ENCODE measurements at regions not wholly inside any gene's neighbourhood (a gene's known extent, or its start where the extent isn't known, plus 50 kb on each side); places are given as distances from the start of the nearest gene placed in this dataset.

DNA sequence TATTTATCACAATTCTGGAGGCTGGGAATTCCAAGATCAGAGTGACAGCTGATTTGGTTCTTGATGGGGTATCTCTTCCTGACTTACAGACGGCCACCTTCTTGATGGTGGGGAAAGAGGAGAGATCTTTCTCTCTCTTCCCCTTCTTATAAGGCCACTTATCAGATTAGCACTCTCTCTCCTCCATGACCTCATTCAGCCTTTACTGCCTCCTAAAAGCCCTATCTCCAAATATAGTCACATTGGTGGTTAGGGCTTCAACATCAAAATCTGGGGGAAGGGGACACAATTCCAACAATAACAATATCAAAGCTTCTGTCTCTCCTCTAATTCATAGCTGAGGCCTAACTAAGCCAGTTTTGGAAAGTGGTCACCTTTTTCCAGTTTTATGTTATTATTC is 91.7 kb upstream of the MBNL1 start:
- DNase-seq = no peak
- Histone ChIP-seq H3K9me3 (no peaks in the 10 kb centered on the region), H3K27me3 (no peaks in the 10 kb centered on the region), H3K4me3 (no peak overlapping the region), H3K36me3 (no peaks in the 10 kb centered on the region), H3K4me1 (no peaks in the 10 kb centered on the region), H3K27ac (no peak overlapping the region), H3K9ac (ENCODE audit: low read depth in 2 of 2, low read length in 2 of 2) (no peak overlapping the region)
- TF ChIP-seq CTCF (IDR thresholded peaks at IDR 0.05) = no peak
- intact Hi-C loops (cut with DNase I) = no loop called here

DNA sequence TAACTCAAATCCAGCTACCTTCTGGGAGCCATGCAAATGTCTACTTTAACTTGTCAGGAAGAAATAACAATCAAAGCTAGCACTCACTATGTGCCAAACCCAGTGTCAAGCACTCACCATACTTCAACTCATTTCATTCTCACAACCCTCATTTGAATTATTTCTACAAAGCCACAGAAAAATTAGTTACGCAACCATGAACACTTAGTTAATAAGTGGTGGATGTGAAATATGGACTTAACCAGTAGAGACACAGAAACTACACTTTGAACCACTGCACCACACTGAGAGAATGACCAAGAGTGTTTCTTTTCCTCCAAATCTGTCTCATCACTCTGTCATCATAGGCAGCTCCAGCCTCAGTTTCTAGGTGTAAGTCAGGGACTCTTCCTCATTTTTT is 91.0 kb upstream of the MBNL1 start:
- Histone ChIP-seq H3K9me3 (no peaks in the 10 kb centered on the region), H3K27ac (no peak overlapping the region), H3K27me3 (no peaks in the 10 kb centered on the region), H3K9ac (ENCODE audit: low read depth in 2 of 2, low read length in 2 of 2) (no peak overlapping the region), H3K36me3 (no peaks in the 10 kb centered on the region), H3K4me3 (no peak overlapping the region), H3K4me1 (no peaks in the 10 kb centered on the region)
- intact Hi-C loops (cut with DNase I) = no loop called here
- TF ChIP-seq CTCF (IDR thresholded peaks at IDR 0.05) = no peak
- no peak for DNase-seq

GRCh38 chr3:152183473-152183872 is 85.3 kb upstream of the MBNL1 start:
- H3K9me3 ChIP-seq = no peaks in the 10 kb centered on the region
- H3K27me3 ChIP-seq = no peaks in the 10 kb centered on the region
- DNase-seq = no peak

GRCh38 chr3:152184971-152185686 is 83.6 kb upstream of the MBNL1 start:
- Histone ChIP-seq H3K27me3 (no peaks in the 10 kb centered on the region), H3K9me3 (no peaks in the 10 kb centered on the region), H3K4me1 (no peaks in the 10 kb centered on the region), H3K36me3 (no peaks in the 10 kb centered on the region), H3K4me3 (no peak overlapping the region), H3K27ac (no peak overlapping the region), H3K9ac (ENCODE audit: low read depth in 2 of 2, low read length in 2 of 2) (no peak overlapping the region)
- no peak for TF ChIP-seq CTCF (IDR thresholded peaks at IDR 0.05)
- intact Hi-C loops (cut with DNase I) = no loop called here
- no peak for DNase-seq

More at GRCh38 chr3:152183473-152183872, 85.3 kb upstream of the MBNL1 start:
- no peak overlapping the region for H3K9ac ChIP-seq (ENCODE audit: low read depth in 2 of 2, low read length in 2 of 2)
- no peaks in the 10 kb centered on the region for H3K36me3 ChIP-seq
- TF ChIP-seq CTCF (IDR thresholded peaks at IDR 0.05) = no peak
- H3K4me3 ChIP-seq = no peak overlapping the region
- no peak overlapping the region for H3K27ac ChIP-seq
- intact Hi-C loops (cut with DNase I) = no loop called here
- no peaks in the 10 kb centered on the region for H3K4me1 ChIP-seq

DNA sequence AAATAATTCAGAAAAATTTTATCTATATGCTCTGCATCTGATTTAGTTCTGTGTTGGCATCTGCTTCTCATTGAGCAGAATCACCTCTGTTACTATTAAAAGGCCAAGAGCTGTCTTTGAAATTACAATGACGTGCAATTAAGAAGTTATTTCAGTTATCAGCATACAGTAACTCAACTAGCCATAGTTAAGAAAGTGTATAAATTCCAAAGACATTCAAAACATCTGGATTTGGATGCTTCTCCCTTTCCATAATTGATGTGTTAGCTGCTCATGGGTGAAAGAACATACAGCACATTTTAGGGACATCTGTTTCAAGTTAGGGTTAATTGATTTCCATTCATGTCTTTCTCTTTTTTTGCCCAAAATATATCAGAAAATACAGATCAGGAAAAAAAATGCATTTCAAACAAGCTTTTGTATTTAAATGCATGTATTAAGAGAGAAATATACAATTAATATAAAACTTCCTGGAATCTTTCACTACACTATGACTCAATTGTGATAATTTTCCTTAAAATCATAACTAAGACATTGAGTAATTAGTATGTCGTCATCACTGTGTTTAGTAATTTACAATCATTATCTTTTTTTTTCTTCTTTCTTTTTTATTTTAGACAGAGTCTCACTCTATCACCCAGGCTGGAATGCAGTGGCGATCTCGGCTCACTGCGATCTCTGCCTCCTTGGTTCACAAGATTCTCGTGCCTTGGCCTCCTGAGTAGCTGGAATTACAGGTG is 82.7 kb upstream of the MBNL1 start:
- Histone ChIP-seq H3K27ac (no peak overlapping the region), H3K27me3 (no peaks in the 10 kb centered on the region), H3K4me1 (no peaks in the 10 kb centered on the region), H3K9ac (ENCODE audit: low read depth in 2 of 2, low read length in 2 of 2) (no peak overlapping the region), H3K36me3 (no peaks in the 10 kb centered on the region), H3K9me3 (no peaks in the 10 kb centered on the region), H3K4me3 (no peak overlapping the region)
- intact Hi-C loops (cut with DNase I) = no loop called here
- no peak for DNase-seq
- TF ChIP-seq CTCF (IDR thresholded peaks at IDR 0.05) = no peak

Measured in colonic mucosa (tissue), 4 donors.